ENCODE measurements at regions not wholly inside any gene's neighbourhood (a gene's known extent, or its start where the extent isn't known, plus 50 kb on each side); places are given as distances from the start of the nearest gene placed in this dataset.

DNA sequence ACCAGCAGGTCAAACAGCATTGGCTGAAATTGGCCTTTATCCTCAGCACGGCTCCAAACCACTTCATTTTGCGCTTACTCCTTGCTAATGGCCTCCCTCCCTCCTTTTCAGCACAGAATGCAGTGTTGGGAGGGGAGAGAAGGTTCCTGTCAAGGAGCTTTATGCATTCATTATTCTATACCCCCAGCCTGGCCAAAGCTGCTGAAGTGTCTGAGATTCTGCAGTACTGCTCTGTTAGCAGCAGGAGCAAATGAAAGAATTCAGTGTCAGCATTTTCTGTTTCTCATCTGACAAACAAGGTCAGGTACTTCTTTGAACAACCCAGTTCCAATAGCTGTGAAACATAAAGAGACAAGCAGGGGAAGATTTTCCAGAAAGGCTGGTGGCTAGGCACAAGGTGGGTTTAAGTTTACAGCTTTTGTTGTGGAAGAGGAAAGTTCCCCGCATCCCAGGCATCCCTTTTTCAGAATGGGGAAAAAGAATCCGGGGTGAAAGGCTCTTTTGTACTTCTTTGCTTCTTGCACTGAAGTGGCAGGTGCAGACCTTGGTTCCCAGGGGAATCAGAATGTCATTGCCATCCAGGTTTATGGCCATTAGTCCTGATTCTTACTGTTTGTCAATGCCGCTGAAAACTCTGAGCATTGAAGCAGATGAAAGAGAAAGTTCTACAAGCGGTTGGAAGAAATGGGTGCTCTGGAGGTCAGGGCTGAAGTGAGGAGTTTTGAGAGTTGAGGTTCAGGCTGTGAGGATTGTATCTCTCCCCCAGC lies 109.3 kb upstream of the APC start:
- DNase-seq = peak; percentile 57

DNA sequence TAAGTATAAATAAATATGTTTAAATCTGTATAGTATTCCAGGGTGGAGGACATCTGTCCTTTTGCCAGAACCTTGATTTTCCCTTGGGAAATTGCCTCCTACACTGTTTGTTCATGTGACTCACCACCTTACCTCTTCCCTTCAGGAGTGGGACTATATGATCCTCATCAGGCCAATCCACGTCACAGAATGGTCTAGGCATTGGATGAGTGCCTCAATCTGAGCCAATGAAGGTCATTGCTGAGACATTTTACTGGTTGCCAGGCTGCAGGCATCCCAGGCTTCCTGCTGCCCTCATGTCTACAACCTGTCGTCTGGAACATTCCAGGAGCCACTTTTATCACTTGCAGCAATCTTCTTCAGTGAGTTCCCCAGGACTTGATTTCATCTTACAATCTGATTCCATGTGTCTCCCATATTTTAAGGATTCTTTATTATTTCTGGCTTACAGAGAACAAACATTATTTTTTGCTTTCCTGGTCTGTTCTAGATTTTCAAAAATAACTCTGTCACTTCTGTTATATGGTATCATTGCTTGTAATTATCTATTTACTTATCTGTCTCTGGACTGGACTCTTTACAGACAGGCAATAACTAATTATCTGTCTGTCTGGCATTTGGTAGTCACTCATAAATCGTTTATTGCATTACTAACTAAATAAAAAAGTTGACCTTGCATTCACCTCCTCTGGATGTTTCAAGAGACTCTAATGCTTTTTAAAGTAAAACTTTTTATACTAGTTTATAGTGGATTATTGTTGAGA lies 107.3 kb upstream of the APC start:
- DNase-seq = peak; percentile 60

DNA sequence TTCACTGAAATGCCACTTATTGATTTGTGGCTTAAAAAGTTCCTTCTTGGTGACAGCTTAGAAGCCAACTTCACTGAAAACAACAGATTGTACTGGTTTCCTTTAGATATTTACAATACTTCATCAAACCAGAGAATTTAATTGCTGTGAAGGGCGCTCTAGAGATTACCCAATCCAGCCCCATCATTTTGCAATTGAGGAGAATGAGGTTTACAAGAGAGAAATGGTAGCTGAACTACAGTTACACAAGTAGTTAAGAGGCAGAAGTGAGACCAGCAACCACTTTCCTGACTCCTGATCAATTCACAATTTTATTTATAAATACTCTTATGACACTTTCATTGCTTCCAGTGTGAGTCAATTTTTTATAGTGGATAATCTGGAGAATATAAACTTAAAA lies 103.5 kb upstream of the APC start:
- no peak for DNase-seq

DNA sequence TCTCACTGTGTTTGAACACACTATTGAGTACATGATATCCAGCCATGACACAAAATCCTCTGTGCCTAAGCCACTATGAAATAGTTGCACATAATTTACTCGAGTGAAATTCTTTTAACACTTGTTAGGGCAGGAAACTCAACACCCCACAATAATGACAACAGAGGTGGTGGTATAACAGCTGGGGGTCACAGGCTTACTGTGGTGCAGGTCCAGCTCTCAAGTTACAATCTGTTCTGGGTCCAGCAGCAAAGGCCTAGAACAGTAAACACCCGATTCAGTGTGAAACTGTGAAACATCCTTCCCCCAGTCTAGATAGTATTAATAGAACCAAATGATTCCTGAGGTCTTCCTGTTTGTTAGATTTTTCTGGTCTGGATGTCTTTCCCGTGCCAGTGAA lies 102.9 kb upstream of the APC start:
- no peak for DNase-seq

- no peak for DNase-seq
Observed at GRCh38 chr5:112635276-112635675, 102.4 kb upstream of the APC start.

- no peak for DNase-seq
Observed at GRCh38 chr5:112635771-112636731, 101.6 kb upstream of the APC start.

- no peak for DNase-seq
Observed at GRCh38 chr5:112636751-112637150, 100.9 kb upstream of the APC start.

DNA sequence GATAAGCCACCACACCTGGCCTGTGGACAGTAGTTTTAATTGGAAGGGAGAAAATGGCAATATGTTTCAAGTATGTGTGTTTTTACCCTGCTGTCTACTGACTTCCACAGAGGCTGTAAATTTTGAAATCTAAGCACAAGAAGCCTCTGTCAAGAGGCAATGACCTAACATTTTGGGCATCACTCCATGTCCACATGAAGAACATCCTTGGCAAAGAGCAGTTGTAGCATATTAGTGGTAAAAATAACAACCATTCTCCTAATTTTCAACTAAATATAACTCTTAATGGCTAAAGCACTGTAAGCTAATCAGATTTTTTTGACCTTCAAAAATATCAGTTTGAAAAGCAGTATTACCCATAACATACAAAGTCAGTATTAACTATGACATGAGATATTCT lies 100.3 kb upstream of the APC start:
- DNase-seq = no peak

DNA sequence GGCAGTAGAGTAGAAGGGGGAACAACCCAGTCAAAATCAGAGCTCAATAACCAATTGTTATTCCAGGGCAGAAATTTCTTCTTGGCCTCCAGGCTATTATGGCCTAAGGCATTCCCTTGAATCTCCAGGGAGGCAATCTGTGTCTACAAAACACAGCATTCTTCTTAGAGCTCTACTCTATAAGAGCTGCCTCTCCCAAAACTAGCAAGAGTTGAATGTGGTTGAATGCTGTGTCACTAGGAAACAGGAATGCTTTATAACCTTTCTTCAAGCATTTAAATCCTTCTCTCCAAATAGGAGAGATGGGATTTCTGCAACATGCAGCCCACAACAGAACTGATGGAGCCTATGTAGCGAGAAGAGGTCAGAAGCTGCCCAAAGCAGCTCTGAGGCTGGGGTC lies 97.1 kb upstream of the APC start:
- no peak for DNase-seq

DNA sequence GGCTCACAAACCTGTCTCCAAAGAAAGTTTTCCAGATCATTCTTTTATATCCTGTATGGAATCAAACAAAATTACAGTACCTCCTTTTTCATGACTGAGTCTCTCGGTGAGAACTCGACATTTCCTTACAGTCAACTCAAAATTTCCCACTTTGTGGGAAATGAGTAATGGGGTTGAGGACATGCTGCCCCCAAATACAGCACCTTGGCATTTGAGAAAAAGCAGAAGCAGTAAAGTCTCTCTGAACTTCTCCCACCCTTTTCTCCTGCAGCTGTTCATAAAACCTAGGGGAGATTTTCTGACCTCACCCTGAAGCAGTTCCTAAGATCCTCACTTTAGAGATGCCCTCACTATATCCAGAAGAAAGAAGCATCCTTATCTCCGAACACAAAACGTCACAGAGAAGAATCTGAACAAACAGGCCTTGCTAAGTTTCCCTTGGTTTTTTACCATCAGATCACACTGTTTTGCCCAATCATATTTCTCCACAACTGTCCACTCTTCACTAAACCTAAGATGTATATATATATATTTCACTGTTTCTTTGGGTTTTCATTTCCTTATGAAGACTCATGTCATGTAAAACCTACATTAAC lies 96.1 kb upstream of the APC start:
- no peak for DNase-seq

DNA sequence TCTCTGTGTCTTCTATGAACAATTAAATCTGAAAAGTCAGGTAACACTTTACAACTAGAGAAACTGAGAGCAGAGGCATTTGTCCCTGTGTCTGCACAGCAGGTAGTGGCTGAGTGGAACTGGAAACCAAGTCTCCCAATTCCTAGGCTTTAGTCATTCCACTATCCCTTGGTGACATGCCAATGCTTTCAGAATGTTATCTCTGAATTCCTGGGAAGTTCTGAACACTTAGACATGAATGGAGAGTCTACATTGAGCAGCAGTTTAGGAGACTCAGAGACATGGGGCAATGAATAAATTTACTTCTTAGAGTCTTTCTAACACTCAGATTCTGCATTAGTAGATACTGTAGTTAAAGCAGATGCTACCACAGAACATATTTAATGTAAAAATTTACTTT lies 94.8 kb upstream of the APC start:
- DNase-seq = no peak

DNA sequence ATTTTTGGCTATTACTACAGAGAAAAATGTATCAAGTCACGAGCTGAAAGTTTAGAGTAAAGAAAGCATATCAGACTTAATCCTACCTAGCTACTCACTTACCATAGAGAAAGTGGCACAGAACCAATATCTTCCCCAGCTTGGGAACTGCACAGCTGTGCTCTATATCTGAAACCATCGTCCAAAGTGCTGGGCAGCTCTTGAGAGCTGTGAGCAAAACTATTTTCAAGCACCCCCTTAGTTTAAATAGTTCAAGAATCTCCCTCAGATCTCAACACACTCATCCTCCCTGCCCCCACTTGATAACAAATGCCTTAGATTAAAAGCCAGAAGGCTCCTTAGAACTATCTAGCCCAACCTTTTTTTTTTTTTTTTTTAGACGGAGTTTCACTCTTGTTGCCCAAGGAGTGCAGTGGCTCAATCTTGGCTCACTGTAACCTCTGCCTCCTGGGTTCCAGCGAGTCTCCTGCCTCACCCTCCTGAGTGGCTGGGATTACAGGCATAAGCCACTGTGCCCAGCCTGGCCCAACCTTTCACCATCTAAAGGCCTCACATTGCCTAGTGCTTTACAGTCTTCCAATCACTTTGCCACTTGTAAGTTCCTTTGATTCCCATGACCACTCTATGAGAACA lies 94.2 kb upstream of the APC start:
- no peak for DNase-seq

- no peak for DNase-seq
Observed at GRCh38 chr5:112646139-112646936, 91.3 kb upstream of the APC start.

DNA sequence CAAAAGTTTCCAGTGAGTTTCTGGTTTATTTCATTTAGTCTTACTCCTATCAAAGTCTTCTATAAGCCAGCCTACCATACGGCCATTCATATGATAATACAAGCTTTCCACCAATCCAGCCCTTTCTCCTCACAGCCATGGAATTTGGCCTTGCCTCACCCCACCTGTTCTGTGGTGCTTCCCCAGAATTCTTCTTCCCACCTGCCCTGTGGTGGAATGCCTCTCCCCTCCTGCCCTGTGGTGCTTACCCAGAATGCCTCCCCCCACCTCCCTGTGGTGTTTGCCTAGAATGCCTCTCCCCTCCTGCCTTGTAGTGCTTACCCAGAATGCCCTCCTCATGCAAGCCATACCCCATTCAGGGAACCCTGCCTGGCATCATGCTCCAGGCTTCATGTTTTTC lies 90.3 kb upstream of the APC start:
- DNase-seq = no peak

GRCh38 chr5:112648264-112648663 lies 89.4 kb upstream of the APC start:
- no peak for DNase-seq

GRCh38 chr5:112649882-112650281 lies 87.8 kb upstream of the APC start:
- no peak for DNase-seq

DNA sequence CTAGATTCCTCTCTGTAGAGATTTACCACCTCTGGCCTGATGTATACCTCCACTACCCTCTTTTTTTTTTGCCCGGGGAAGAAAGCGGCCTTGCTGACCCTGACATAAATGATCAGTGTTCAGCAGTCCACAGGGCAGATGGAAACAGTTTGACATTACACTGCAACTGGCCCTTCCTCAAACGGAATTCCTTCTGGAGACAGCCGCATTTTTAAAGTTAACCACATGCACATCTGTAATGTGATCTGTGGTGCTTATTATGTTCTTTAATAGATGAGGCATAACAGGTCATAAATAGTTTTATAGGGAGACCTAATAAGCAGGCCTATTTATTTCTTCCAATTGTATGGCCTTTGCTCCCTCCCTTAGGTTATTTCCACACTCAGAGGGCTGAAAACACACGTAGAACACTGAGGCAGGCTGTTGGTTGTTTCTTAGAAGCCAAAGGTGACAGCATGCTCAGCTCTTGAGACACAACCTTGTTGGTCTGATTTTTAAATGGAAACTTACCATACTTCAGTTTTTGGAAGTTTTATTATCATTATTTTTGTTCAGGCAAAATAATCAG lies 84.0 kb upstream of the APC start:
- no peak for DNase-seq

- no peak for DNase-seq
Observed at GRCh38 chr5:112655513-112655912, 82.2 kb upstream of the APC start.

GRCh38 chr5:112656451-112656850 lies 81.2 kb upstream of the APC start:
- no peak for DNase-seq

DNA sequence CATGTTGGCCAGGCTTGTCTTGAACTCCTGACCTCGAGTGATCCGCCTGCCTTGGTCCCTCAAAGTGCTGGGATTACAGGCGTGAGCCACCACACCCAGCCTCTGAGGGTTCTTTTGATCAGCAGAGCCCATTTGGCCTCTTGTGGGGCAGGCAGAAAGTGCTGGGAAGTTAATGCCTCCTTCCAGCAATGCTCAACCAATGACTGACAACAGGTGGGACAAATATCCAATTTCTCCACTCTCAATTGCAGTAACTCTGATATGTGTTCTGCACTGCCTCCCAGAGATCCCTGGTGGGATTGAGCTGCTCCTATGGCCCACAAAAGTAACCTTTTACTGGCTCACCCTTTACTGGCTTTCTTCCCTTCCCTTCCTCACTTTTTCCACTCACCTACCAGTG lies 79.9 kb upstream of the APC start:
- no peak for DNase-seq

- no peak for DNase-seq
Observed at GRCh38 chr5:112660359-112660758, 77.3 kb upstream of the APC start.

Data from islet precursor cell (in vitro differentiated cells).